Duodenal mucosa (tissue), 2 donors: ENCODE measurements at regions not wholly inside any gene's neighbourhood (a gene's known extent, or its start where the extent isn't known, plus 50 kb on each side); places are given as distances from the start of the nearest gene placed in this dataset.

ENCODE experiments used
- H3K27ac ChIP-seq: one replicate; pipeline ENCODE4 v1.7.0; 2013; ENCODE audit warnings: low read depth, low read length
- H3K27me3 ChIP-seq, 2 donors: one replicate each; pipeline ENCODE4 v1.7.0; 2013; ENCODE audit warnings: low read length in 2 of 2, control low read depth in 1 of 2; ENCODE audit not compliant: insufficient read depth in 2 of 2, control insufficient read depth in 1 of 2
- H3K36me3 ChIP-seq, 2 donors: one replicate each; pipeline ENCODE4 v1.7.0; 2013; ENCODE audit warnings: low read length in 2 of 2, control low read depth in 1 of 2; ENCODE audit not compliant: insufficient read depth in 2 of 2, control insufficient read depth in 1 of 2
- H3K4me1 ChIP-seq, 2 donors: one replicate each; pipeline ENCODE4 v1.7.0; 2013; ENCODE audit warnings: low read length in 2 of 2, control low read depth in 1 of 2; ENCODE audit not compliant: insufficient read depth in 2 of 2, control insufficient read depth in 1 of 2
- H3K4me3 ChIP-seq, 2 donors: one replicate each; pipeline ENCODE4 v1.7.0; 2013; ENCODE audit warnings: low read length in 2 of 2, low read depth in 1 of 2
- H3K9ac ChIP-seq, 2 donors: one replicate each; pipeline ENCODE4 v1.7.0; 2013; ENCODE audit warnings: low read length in 2 of 2, low read depth in 1 of 2
- H3K9me3 ChIP-seq, 2 donors: one replicate each; pipeline ENCODE4 v1.7.0; 2013; ENCODE audit warnings: low read length in 2 of 2, control low read depth in 1 of 2; ENCODE audit not compliant: control insufficient read depth in 1 of 2

DNA sequence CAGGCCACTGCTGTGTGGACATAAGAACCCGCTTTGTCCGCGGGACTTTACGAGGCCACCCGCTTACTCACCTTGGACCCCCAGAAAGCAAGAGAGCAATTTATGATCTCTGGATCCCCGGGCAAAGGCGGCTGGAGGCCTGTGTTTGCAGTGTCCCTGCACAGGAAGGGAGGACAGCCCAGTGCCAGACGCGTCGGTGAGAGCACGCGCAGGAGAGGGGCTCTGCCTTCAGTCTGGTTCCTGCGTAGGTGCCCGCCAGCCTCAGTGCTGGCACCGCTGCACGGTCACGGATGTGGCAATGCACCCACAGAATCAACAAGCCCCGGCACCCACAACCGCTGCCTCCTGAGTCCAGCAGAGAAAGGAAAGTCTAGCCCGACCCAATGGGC lies 248.4 kb downstream of the C16orf95 start:
- no peaks in the 10 kb centered on the region for H3K36me3 ChIP-seq
- H3K27ac ChIP-seq: no peak overlapping the region
- no peaks in the 10 kb centered on the region for H3K27me3 ChIP-seq
- H3K9me3 ChIP-seq: no peaks in the 10 kb centered on the region
- no peaks in the 10 kb centered on the region for H3K4me1 ChIP-seq
- H3K4me3 ChIP-seq: no peak overlapping the region
- H3K9ac ChIP-seq: no peak overlapping the region

DNA sequence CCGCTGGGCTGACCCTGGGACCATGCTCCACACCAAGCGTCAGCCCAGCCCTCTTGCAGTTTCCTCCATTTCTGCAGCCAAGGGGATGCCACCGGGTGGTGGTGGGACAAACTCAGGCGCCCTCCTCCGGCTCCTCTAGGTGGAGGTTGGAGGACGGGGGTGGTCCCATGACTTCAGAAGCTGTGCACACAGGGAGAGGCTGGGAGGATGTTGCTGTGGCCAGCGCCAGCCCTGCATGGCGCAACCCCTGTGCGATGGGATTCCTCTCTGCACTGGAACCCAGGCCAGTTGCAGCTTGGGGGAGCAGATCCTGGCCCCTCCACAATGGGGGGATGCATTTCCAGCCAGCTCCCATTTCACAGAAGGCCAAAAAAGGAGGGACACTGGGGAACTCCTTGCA lies 246.5 kb downstream of the C16orf95 start:
- Histone ChIP-seq H3K4me3 (no peak overlapping the region), H3K27ac (no peak overlapping the region), H3K27me3 (no peaks in the 10 kb centered on the region), H3K9me3 (no peaks in the 10 kb centered on the region), H3K36me3 (no peaks in the 10 kb centered on the region), H3K4me1 (no peaks in the 10 kb centered on the region), H3K9ac (no peak overlapping the region)

DNA sequence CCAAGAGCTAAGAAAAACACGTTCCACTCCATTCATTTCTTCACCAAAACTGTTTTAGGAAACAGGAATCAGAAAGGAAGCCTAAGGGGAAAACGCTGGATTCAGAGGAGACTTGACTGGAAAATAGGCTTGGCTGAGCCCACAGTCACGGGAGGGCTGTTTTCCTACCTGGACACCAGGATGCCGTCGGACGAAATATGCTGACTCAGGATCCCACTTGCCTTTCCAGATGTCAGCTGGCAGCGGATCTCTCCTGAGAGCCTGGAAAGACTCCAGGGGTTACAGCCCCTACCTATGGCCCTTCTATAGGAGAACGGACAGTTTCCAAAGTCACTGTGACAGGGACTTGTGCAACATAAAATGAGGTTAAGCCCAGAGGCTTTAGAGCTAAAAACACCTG lies 245.1 kb downstream of the C16orf95 start:
- no peaks in the 10 kb centered on the region for H3K27me3 ChIP-seq
- H3K9ac ChIP-seq: no peak overlapping the region

GRCh38 chr16:87074641-87075318 lies 242.4 kb downstream of the C16orf95 start:
- peaks cover 0 to under 1% of the 10 kb centered on the region in 2 donors for H3K9me3 ChIP-seq
- no peaks in the 10 kb centered on the region for H3K4me1 ChIP-seq
- H3K27ac ChIP-seq: no peak overlapping the region
- H3K4me3 ChIP-seq: no peak overlapping the region
- no peaks in the 10 kb centered on the region for H3K36me3 ChIP-seq
- no peak overlapping the region for H3K9ac ChIP-seq
- H3K27me3 ChIP-seq: no peaks in the 10 kb centered on the region

More for the DNA sequence above, 245.1 kb downstream of the C16orf95 start:
- Histone ChIP-seq H3K36me3 (no peaks in the 10 kb centered on the region), H3K27ac (no peak overlapping the region), H3K4me1 (no peaks in the 10 kb centered on the region), H3K4me3 (no peak overlapping the region), H3K9me3 (no peaks in the 10 kb centered on the region)

DNA sequence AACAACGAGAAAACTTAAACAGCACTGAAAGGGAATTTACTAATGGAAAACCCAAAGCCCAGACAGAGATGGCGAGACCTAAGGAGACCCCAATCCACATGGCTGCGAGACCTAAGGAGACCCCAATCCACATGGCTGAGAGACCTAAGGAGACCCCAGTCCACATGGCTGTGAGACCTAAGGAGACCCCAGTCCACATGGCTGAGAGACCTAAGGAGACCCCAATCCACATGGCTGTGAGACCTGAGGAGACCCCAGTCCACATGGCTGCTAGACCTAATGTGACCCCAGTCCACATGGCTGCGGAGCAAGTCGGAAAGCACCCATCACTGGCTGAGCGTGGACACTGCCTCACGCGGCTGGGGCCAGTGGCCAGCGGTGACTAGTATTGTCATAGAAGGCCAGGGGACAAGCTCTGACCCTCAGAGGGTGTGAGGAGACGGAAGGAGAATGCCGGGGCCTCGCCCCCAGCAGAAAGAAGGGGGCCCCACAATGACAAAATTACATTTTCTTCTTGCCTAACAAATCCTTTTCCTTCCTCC lies 241.8 kb downstream of the C16orf95 start:
- H3K9me3 ChIP-seq: peaks cover 2 to 6% of the 10 kb centered on the region in 2 donors
- no peaks in the 10 kb centered on the region for H3K27me3 ChIP-seq
- no peak overlapping the region for H3K27ac ChIP-seq
- no peaks in the 10 kb centered on the region for H3K36me3 ChIP-seq
- H3K4me1 ChIP-seq: no peaks in the 10 kb centered on the region
- no peak overlapping the region for H3K9ac ChIP-seq
- no peak overlapping the region for H3K4me3 ChIP-seq

DNA sequence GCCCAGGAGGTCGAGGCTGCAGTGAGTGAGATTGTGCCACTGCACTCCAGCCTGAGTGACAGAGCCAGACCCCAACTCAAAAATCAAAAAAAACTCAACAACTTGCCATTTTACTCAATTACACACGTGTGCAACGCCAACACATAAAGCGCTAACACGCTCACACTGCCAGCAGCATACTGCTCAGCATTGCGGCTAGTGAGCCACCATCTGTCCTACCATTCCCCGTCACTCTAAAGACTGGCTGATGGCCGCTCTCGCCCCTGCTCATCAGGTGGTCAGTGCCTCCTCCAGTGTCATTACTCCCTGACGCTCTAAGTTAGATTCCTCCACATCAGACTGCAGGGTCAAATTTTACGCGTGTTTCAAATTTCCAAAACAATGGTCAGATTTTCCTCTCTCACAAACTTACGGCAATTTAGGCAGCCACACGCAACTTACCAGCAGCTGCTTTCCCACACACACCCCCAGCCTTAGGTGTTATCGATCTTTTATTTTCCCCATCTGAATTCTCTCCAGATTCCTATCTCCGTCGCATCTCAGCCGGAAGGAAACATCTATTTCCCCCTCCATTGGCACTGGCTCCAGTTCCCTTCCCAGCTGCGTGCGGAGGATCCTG lies 240.8 kb downstream of the C16orf95 start:
- Histone ChIP-seq H3K4me1 (no peaks in the 10 kb centered on the region), H3K27me3 (no peaks in the 10 kb centered on the region), H3K4me3 (no peak overlapping the region), H3K27ac (no peak overlapping the region), H3K36me3 (no peaks in the 10 kb centered on the region), H3K9ac (no peak overlapping the region), H3K9me3 (peaks cover 8 to 17% of the 10 kb centered on the region in 2 donors)

DNA sequence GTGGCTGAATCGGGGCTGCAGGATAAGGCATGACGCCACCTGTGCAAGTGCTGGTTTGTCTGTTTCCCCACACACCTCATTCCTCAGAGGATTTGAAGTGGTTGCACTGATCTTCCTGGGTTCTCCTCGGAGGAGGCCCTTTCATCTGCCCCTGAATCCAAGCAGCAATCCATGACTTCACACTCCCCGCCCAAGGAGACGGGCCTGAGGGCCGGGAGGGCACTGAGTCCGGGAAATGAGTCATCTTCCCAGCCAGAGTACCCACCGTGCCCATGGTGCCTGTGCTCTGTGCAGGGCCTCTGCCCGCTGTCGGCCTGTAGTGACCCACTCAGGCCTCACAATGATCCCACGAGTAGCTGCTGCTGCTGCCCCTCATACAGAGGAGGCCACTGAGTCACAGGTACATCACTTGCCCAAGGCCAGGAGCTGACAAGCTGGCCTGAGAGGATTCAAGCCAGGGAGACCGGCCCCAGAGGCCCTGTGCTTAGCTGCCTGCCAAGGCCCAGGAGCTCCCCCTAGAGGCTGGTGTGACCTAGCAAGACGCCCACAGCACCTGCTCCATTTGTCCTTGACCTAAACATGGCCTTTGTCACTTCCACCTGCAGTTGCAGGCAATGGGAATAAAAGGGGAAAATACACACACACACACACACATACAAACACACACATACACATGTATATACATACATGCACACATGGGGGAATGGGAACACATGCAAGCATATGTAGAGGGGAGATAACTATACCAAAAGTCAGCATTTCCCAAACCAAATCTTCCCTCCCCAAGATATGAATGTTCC lies 240.0 kb downstream of the C16orf95 start:
- H3K4me3 ChIP-seq: no peak overlapping the region
- H3K27me3 ChIP-seq: no peaks in the 10 kb centered on the region
- H3K27ac ChIP-seq: no peak overlapping the region
- H3K36me3 ChIP-seq: no peaks in the 10 kb centered on the region
- H3K9me3 ChIP-seq: peaks cover 15 to 24% of the 10 kb centered on the region in 2 donors
- no peak overlapping the region for H3K9ac ChIP-seq
- H3K4me1 ChIP-seq: no peaks in the 10 kb centered on the region

GRCh38 chr16:87077750-87078127 lies 239.5 kb downstream of the C16orf95 start:
- peaks cover 15 to 26% of the 10 kb centered on the region in 2 donors for H3K9me3 ChIP-seq
- H3K27ac ChIP-seq: no peak overlapping the region
- no peak overlapping the region for H3K4me3 ChIP-seq
- no peaks in the 10 kb centered on the region for H3K4me1 ChIP-seq
- H3K36me3 ChIP-seq: no peaks in the 10 kb centered on the region
- H3K27me3 ChIP-seq: no peaks in the 10 kb centered on the region
- no peak overlapping the region for H3K9ac ChIP-seq

GRCh38 chr16:87080571-87081167 lies 236.5 kb downstream of the C16orf95 start:
- H3K36me3 ChIP-seq: no peaks in the 10 kb centered on the region

GRCh38 chr16:87085441-87085840 lies 231.8 kb downstream of the C16orf95 start:
- H3K4me1 ChIP-seq: no peaks in the 10 kb centered on the region

More at GRCh38 chr16:87080571-87081167, 236.5 kb downstream of the C16orf95 start:
- no peaks in the 10 kb centered on the region for H3K27me3 ChIP-seq
- no peak overlapping the region for H3K4me3 ChIP-seq
- no peaks in the 10 kb centered on the region for H3K4me1 ChIP-seq
- H3K27ac ChIP-seq: no peak overlapping the region
- H3K9me3 ChIP-seq: peaks cover 15 to 26% of the 10 kb centered on the region in 2 donors
- no peak overlapping the region for H3K9ac ChIP-seq

More at GRCh38 chr16:87085441-87085840, 231.8 kb downstream of the C16orf95 start:
- Histone ChIP-seq H3K9me3 (peaks cover 13 to 19% of the 10 kb centered on the region in 2 donors), H3K4me3 (no peak overlapping the region), H3K27me3 (no peaks in the 10 kb centered on the region), H3K36me3 (no peaks in the 10 kb centered on the region), H3K27ac (no peak overlapping the region), H3K9ac (no peak overlapping the region)
